Forelimb muscle (tissue), 1 donor: ENCODE measurements at regions not wholly inside any gene's neighbourhood (a gene's known extent, or its start where the extent isn't known, plus 50 kb on each side); places are given as distances from the start of the nearest gene placed in this dataset.
"Not testable (repeated sequence)": the region's sequence is repeated elsewhere in the genome, so short reads cannot be mapped to it uniquely, and the experiment has no call there.

Experiments used
- DNase-seq: peaks from one replicate; pipeline ENCODE4 v3.0.0-alpha.2; 2013; ENCODE audit warnings: low read depth

DNA sequence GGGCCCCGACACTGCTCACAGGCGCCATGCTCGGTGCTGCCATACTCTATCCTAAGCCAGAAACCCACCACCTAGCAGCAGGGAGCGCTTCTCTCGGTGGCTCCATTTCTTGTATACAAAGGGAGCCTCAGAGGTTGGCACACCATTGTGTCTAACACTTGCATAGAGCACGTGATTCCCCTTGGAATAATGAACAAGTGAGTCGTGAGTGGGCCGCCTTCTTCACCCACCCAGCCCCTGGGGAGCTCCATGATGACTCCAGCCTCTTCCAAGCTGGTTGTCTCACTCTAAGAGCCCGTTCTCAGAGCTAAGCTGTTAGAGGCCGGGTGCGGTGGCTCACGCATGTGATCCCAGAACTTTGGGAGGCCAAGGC lies 82.3 kb upstream of the ZNF469 start:
- no peak for DNase-seq

DNA sequence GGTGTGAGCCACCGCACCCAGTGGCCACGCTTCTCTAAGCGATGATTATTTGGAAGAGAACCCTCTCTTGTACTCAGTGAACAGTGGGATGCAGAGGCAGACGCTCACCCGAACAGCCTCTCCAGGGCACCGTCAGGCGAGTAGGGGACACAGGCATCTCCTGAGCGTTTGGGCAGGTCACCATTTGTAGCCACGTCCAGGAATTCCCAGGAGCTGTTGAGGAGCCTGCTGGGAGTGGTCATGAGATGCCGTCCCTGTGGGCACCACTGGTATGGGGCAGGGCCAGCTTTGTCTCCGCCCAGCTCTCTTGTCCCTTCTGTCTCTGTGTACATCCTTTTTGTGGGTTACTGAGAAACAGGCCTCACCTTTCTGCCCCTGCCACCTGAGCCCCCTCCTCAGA lies 81.3 kb upstream of the ZNF469 start:
- no peak for DNase-seq

DNA sequence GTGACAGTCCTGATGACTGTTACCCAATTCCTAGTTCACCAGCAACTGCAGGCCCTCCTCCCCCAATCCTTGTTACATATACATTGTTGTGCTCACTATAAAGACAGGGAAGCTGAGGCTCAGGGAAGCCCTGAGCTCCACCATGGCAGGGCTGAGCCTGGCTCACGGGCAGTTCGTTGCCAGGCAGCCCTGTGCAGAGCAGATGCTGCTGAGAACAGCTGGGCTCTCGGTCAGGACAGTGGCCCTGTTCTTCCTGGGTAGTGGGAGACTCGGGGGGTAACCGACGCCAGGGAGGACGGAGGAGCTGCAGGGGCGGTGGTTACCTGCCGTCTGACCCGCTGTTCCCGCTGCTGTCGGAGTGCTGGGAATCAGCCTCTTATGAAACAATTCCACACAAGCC lies 80.9 kb upstream of the ZNF469 start:
- DNase-seq: no peak

DNA sequence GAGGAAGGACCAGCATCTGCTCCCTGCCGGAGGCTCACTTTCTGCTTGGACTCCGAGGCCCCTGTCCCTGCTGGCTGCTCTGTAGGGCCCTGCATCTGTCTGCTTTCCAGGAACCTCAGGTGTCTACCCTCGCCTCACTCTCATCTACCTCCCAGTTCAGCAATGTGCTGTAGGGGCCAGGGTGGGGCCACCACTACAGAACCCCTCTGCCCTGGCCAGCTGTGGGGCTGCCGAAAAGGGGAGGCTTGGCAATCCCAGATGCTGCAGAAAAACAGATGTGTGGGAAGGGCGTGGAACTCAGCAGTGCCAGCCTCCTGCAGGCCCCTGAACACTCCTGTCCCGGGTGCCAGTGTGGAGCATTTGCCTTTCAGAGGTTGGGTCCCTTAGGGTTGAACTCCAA lies 80.1 kb upstream of the ZNF469 start:
- DNase-seq: no peak

DNA sequence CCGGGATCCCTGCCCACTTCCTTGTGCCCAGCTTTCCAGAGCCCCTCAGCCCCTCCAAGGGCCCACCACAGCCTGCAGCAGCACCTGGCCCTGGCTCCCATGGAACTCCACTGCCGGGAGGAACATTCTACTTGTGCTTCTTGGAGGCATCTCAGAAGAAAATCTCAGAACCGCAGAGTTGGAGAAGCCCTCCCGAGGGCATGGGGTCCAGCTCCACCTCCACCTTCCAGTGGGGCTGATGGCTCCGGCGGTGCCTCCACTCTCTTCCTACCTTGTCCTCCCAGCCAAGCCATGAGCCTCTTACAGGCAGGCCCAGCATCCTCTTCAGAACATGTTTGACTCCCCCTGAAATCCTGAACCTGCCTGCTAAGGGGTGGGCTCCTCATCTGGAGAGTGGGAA lies 79.4 kb upstream of the ZNF469 start:
- DNase-seq: no peak

DNA sequence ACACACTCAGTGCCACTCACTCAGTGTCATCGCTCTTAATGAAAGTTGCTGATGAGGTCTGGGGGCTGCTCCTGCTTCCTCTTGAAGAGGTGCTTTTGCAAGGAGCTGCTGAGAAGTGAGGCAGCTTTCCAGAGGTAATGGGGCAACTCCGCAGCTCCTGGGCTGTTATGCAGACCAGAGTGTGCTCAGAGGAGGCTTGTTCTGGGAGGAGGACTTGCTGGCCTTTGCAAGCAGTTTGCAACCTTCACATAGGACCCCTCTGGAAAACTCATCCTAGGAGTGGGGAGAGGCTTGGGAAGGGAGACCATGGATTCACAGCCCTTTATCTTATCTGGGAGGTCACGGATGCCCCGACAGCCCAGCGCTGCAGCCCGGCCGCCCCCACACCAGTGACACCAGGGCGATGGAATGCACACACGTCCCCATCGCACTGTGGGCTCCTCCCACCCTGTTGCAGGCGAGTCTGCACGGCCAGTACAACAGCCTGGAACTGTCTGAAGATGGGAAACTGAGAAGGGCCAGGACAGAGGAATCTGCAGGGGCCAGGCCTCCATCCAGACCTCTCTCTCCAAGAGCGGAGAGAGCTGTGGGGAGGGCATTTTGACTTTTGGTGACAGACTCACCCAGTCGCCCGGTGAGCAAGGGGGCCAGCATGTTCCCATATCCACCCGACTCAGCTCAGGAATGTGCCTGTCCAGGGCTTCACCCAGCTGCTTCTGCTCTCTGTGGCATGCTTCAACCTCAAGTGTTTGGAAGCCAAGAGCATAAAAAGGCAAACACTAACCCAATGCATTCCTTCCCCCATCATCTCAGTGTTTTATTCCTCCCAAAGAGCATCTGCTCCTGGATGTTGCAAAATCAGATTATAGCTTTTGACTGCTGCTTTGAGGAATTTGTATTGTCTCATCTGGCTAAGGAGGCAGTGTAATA lies 78.6 kb upstream of the ZNF469 start:
- no peak for DNase-seq

DNA sequence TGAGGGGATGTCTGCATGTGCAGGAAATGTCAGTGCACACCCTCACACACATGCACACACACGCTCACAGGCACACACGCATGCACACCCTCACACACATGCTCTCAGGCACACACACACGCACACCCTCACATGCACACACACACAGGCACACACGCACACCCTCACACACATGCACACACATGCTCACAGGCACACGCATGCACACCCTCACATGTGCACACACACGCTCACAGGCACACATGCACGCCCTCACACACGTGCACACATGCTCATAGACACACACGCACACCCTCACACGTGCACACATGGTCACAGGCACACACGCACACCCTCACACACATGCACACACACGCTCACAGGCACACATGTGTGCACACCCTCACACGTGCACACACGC lies 77.6 kb upstream of the ZNF469 start:
- no peak for DNase-seq

DNA sequence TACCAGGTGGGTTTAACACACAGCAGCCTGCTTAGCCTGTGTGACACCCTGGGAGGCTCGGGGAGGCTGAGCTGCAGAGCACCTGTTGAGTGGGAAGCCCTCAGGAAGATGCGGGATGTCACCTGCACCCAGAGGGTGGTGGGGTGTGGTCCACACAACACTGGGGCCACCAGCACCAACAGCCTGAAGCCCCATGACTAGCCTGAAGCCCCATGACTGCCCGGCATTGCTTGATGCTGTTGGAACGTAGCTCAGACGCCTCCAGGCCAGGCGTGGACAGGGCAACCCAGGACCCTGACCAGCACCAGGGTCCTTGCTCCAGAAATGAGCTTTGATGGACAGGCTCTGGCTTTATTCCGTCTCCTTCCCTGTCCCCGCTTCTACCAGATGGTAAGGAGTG lies 76.3 kb upstream of the ZNF469 start:
- DNase-seq: no peak

DNA sequence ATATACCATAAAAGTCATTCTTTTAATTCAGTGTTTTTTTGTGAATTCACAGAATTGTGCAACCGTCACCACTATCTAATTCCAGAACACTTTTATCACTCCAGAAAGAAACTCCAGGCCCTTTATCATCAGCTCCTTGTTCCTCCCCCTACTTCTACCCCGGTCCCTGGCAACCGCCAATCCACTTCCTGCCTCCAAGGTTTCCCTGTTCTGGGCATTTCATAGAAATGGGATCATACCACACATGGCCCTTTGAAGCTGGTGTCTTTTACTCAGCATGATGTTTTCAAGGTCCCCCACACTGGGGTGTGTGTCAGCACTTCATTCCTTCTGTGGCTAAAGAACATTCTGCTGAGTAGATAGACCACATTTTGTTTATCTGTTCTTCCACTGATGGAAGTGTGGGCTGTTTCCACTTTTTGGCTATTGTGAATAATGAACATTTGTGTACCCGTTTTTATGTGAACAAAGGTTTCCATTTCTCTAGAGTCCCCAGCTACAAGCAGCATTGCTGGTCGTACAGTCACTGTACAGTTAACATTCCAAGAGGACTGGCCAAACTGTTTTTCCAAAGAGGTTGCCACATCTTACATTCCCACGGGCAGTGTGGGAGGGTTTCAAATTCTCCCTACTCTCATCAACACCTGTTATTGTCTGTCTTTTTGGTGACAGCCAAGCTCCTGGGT lies 75.8 kb upstream of the ZNF469 start:
- DNase-seq: no peak

DNA sequence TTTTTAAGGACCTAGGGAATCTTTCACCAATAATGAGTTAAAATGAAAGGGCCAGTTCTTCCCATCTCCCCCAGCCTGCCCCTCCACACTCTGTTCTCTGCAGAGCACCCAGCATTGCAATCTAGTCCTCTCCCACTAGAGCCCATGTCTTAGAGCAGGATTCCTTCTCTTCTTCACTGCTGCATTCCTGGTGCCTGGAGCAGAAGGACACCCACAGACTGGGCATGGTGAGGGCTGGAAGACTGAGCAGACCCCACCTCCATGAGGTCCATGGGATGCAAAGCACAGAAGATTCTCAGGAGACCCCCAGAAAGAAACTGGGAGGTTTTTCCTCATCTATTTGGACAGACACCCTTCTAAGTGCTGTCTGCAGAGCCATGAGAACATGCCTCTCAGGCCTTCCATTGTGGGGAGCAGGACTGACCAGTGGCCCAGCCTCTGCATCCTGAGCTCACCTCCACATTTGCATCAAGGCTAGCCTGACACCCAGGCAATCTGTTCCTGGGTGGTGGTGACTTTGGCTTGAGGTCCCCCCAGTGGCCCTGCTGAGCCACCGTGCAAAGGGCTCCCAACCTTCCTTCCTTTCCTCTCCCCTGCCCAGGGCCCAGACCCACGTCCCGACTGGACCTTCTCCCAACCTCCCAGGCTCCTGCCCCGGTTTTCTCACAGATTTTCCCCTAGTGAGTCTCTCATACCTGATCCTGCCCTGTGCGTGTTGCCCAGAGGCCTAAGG lies 74.2 kb upstream of the ZNF469 start:
- no peak for DNase-seq

DNA sequence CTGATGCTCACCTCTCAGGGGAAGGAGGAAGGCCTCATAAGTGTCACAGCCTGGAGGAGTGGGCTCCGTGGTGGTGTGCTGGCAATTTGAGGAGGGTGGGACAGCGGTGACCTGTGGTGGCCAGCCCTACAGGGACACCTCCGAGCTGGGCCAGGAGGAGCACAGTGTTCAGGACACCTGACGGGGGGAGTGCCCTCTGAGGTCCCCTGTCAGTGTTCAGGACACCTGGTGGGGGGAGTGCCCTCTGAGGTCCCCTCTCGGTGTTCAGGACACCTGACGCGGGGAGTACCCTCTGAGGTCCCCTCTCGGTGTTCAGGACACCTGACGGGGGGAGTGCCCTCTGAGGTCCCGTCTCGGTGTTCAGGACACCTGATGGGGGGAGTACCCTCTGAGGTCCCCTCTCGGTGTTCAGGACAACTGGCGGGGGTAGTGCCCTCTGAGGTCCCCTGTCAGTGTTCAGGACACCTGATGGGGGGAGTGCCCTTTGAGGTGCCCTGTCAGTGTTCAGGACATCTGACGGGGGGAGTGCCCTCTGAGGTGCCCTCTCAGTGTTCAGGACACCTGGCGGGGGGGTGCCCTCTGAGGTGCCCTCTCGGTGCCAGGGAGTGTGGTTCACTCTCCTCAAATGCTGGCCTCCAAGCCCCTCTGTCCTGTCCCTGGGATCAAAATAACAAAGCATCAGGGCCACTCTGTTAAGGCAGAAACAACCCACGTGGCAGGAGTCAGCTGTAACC lies 73.4 kb upstream of the ZNF469 start:
- DNase-seq: no peak

DNA sequence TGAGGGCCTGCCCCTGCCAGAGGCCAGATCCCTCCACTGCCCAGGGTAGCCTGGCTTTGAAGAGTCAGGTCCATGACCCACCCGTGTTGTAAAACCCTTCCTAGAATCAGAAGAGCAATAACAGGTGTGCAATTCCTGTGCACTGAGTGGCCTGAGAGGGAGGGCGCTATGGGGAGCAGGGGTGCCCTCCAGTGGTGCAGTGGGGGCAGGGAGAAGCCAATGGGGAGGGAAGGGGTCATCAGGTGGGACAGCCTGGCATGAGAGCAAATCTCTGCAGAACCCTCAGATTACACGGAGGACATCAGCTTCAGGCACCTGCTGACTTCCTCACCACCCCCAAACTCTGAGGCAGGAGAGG lies 72.9 kb upstream of the ZNF469 start:
- no peak for DNase-seq

DNA sequence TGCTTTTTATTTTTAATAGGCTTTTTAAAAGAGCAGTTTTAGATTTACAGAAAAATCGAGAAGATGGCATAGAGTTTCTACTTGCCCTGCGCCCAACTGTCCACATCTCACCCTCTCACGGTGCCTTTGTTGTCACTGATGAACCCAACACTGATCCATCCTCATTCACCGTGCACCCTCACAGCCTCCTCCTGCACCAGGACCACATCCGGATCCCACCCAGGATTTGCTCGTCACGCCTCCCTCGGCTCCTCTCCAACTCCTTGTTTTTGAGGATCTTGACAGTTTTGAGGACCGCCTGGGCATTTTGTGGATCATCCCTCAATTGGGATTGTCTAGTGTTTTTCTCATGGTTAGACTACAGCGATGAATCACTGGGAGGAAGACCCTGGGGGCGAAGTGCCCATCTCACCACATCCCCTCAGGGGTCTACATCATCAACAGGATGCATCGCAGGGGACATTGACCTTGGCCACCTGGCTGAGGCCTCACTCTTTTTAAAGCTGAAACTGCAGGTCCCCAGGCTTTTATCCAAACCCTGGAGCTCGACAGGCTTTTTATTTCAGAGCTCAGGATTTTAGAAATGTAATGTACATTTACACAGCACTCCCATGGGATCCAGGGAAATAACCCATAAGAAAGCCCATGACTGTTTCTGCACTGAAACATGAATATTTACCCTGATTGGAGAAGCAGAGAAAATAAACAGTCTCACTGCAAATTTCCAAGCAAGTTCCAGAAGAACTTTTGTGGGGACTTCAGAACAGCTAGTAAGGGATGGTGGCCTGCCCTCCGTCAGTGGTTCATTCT lies 71.8 kb upstream of the ZNF469 start:
- no peak for DNase-seq

DNA sequence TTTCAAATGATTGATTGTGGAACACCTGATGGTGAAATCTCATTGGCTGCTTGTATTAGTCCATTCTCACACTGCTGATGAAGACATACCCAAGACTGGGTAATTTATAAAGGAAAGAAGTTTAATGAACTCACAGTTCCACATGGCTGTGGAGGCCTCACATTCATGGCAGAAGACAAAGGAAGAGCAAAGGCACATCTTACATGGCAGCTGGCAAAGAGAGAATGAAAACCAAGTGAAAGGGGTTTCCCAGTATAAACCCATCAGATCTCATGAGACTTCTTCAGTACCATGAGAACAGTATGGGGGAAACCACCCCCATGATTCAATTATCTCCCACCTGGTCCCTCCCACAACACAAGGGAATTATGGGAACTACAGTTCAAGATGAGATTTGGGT lies 70.9 kb upstream of the ZNF469 start:
- DNase-seq: not testable (repeated sequence)

DNA sequence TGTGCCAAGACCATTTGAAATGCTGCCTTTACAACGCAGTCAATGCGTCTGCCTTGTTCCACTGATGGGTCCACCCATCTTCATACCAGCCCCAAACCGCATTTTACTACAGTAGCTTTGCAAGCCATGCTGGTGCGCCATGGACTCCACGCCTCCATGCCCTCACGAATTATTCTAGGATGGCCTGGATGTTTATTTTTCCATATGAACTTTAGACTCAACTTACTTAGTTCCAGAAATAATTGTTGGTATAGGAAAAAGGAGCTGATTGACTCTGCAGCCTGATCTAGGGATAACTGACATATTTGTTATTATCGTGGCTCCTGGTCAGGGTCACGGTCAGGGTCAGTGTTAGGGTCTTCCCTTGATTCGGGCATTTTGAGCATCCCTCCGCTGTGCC lies 70.0 kb upstream of the ZNF469 start:
- DNase-seq: no peak

DNA sequence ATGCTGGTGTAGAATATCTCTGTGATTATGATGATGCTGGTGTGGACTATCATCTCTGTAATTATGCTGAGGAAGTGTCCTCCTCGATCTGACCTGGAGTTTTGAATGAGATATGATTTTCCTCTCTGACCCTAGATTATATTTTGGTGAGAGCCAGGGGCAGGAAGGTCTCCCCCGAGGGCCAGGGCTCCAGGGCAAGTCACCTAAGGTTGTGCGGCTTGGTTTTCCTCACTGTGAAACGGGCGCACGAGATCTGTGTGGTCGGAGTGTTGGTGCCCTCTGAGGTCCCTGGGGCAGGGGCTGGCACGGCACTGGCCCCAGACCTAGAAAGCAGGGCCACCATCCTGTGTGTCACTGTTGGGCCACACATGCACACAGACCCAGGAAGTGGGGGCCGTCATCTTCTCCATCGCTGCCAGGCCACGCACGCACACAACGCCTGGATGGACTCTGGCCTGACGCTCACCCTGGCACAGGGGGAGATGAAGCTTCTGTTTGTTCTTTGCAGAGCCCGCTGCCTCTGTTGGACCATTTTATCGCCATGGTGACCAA lies 67.7 kb upstream of the ZNF469 start:
- DNase-seq: no peak

DNA sequence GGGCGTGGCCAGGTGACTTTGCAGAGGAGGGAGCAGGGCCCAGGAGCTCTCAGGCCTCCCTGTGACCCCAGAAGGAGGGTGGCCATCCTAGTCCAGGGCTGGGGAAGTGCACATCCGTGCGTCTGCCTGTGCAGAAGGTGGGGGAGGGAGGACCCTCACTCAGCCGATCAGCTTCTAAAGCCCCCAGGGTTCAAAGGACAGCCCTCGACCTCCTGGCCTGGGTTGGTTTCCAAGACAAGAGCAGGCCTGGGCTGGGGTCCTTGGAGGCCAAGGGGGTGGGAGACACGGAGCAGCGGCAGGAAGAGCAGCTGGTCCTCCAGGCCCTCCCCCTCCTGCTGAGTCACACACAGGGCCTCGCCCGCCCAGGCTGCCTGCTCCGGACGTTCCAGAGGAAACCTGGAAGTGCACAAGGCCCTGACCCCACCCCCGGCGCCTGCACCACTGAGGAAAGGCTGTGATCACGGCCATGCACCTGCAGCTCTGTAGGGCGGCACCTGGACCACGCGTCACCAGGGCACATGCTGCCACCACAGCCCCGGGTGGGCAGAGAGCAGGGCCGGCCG lies 67.1 kb upstream of the ZNF469 start:
- DNase-seq: no peak

DNA sequence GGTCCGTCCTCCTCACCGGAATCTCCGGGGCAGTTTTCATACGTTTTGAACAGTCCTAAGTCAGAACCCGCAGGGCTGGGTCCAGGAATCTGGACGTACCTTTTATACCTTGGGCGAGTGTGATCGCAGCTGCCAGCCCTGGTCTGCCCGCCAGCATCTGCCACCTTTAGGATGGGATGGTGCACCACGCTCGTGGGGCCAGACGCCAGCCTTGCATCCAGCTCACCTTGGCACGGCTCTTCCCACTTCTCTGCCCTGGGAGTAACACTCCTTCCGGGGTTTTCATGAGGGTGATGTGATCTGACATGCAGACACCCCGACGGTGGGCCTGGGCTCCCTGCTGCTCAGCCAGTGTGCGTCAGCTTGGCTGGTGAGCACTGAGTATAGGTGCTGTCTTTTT lies 66.6 kb upstream of the ZNF469 start:
- DNase-seq: no peak

DNA sequence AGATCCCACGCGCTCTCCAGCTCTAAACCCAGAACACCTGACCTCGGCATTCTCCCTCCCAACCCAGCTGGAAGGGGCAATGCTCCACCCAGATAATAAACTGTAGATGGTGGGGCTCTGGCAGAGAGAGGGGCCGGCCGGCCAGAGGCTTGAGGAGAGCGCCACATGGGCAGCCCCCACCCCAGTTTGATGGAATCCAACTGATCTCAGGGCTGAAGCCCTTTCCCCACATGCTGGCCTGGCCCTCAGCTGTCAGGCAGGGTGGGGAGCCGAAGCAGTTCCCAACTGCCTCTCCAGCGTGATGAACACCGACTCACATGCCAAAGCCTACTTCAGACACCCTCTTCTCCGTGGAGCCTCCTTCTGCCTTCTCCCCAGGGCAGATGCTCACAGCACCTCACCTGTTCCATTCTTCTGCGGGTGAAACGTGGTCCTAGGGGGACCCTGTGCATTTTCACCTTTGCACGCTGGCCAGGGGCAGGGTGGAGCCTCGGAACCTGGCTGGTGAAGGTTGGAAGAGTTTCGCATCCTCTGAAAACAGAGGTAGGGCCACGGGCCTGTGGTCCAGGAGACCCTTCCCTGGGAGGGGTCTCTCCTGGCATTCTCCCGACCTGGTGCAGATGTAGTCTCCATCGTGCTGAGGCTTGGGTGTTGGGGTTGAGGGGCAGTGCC lies 65.7 kb upstream of the ZNF469 start:
- DNase-seq: no peak

DNA sequence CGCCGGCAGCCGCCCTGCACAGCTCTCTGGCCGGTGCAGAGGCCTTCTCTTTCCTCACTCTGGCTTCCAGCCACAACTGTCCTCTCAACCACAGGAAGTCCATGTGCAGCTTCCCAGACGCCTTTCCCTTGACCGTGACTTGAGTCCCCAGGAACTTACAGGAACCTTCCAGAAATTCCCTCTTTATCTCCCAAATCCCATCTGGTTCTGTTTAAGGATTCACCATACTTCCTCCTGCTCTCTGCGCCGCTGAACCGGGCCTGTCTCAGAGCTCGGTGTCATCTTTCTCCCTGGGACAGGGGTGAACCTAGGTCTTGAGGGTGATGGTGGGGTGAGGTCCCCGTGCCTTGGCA lies 65.2 kb upstream of the ZNF469 start:
- no peak for DNase-seq
